NCI-H146 treated with DMSO at 0.1 percent for 48 hours (cell line): ENCODE measurements at regions not wholly inside any gene's neighbourhood (a gene's known extent, or its start where the extent isn't known, plus 50 kb on each side); places are given as distances from the start of the nearest gene placed in this dataset.
A peak's percentile ranks its signal among the peaks of the same experiment; 100 is the strongest.

Experiments
- DNase-seq: peaks from one replicate; lab custom pipeline; 2025; ENCODE audit not compliant: unreplicated experiment; lab: John Stamatoyannopoulos, UW

DNA sequence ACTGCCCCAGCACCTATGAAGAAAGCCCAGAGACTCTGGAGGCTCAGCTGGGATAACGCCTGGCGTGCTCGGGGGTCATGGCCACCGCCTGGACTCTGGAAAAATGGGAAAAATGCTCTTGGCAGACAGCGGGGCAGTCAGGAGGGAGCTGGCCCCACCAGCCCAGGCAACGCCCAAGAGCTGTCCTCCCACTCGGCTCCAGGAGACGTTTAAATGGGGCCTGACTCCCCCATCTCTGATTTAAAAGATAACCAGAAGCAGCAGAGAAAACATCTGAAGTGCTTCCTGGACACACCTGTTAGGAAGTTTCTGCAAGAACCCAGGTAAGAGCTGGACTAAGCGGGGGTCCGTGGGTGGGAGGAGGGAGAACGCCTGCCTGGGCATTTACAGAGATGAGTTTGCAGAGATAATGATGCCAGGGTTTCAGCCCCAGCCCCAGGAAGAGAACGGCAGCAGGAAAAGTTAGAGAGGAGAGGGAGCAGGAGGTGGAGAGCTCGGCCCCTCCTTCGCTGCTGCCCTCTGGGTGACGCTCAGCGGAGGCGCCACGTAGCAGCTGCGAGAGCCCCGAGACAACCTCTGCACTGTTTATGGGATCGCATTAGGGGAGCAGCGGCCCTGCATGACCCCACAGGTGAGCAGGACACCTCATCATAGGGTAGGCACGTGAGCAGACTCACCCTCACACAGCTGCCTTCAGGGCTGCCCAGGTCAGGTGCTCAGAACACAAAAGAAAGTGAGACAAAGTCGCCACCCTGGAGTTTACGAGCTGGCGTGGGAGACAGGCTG is 83.5 kb upstream of the INSIG1 start:
- no peak for DNase-seq

DNA sequence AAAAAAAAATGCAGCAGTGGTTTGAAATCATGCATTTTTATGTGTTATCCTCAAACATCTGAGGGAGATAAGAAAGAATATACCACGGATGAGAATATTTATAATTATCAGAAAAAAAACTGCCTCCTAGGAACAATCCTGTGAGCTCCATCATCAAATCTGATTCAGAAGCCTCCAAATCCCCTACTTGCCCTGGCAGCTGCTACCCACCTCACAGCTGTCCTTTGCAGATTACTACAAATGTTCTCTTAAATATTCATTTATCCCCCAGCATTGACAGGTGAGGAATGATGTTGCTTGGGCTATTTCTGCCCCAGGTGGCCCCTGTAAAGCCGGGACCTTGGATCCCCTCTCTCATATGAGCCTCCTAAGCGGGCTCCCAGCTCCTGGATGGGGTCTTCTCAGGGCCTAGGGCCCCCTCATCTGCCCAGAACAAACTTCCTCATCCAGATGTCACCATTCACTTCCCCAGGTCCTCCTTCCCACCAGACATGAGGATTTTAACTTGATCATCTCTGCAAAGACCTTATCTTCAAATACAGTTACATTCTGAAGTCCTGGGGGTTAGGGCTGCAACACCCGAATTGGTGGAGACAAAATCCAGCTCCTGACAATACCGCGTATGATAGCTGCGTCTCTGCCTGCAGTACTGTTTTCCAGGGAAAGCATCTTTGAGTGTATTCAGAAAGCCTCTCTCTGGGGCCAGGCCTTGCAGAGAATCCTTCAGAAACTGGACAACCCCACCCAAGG is 81.9 kb upstream of the INSIG1 start:
- DNase-seq: no peak

DNA sequence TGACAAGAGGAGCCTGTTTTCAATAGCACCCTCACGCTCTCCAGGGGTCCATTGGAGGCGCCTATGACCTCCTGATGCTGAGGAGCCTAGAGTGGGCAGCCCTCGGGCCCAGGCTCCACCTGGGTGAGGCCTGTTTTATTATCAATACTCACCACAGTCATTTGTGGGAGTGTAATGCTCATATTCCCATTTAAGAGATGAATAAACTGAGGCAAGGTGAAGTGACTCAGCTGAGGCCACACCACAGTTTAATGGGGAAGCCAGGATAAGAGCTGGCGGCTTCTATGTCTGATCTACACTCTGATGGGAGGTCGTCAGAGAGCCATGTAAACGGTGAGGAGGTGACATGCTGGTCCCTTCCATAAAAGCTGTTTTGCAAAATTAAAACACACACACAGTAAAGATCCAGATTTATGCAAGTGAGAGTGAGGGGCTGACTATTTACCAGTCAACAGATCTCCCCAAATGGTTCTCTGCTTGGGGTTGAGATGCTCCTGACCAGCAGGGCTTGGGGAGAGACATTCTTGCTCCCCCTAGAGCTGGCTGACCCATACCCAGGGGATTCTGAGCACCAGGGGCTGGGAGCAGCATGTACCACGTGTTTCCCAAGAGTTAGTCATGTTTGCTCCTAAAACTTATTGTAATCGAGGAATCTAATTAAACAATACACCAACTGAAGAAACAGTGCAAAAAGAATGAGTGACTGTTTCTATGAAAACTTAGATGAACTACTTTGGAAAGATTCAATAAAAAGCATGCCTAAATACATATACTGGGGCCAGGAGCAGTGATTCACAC is 81.0 kb upstream of the INSIG1 start:
- no peak for DNase-seq

DNA sequence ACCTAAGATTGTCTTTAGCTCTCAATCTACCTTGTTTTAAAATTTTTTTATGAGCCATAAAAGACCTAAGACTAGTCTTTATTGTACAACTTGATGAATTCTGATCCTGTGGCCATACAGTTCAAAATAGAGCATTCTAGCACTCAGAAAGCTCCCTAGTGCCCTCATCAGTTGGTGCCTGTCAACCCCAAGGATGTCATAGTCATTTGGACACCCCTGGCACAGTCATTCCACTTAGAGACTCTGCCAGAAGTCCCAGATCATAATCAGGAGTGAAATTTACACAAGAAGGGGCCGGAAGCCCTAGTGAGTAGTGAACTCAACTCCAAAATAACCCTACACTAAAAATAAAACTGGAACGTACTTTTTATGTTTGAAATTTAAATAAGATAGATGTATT is 80.0 kb upstream of the INSIG1 start:
- DNase-seq: no peak

DNA sequence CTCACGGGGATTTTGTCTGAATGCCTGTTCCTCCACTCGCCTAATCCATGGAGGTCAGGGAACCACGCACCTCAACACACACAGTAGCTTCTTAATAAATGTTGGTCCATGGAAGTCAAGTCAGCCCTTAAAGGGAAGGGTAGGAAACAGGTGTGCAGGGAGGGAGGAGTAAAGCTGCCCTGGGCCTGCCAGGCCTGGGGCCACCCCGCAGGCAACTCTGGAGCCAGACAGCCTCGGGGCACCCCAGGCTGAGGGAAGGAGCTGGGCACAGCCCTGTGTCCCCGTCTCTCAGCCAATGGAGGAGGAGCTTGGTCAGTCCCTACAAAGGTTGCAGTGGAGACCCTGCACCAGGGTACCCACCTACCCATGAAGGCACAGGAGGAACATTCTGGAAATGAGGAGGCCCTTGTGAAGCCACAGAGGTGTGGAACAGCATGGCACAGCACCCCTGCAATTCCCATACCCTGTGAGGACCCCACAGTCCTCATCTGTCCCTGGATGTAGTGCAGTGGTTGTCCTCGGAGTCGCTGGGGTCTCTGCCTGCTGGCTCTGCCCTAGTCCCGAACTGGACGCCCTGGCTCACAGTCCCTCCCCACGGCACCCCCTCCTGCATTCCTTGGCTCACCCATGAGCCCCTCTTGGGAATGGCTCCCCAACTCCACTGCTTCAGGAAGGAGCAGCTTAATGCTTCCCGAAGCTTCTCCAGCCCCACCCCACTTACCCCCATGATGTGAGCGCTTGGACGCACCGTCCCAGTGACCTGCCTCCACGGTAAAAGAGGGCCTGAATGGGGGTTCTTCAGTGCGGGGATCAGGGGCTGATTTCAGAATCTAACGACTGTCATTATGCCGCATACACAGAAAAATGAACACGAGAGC is 79.2 kb upstream of the INSIG1 start:
- DNase-seq: no peak

DNA sequence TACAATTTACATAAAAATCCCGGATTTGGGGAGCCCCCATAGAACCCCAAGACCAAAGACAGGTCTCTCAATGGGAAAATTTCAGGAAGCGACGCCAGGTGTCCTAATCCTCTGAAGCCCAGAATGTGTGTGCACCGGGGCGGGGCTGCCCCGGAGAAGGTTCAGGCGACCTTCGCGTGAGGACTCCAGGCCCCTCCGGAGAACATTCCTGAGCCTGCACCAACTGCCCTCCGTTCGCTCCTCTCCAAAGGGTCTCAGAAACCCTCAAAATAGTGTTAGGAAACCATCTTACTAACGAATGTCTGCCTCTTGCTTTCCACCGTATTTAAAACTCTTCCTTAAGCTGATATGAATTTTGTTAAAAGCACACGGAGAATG is 78.5 kb upstream of the INSIG1 start:
- no peak for DNase-seq

DNA sequence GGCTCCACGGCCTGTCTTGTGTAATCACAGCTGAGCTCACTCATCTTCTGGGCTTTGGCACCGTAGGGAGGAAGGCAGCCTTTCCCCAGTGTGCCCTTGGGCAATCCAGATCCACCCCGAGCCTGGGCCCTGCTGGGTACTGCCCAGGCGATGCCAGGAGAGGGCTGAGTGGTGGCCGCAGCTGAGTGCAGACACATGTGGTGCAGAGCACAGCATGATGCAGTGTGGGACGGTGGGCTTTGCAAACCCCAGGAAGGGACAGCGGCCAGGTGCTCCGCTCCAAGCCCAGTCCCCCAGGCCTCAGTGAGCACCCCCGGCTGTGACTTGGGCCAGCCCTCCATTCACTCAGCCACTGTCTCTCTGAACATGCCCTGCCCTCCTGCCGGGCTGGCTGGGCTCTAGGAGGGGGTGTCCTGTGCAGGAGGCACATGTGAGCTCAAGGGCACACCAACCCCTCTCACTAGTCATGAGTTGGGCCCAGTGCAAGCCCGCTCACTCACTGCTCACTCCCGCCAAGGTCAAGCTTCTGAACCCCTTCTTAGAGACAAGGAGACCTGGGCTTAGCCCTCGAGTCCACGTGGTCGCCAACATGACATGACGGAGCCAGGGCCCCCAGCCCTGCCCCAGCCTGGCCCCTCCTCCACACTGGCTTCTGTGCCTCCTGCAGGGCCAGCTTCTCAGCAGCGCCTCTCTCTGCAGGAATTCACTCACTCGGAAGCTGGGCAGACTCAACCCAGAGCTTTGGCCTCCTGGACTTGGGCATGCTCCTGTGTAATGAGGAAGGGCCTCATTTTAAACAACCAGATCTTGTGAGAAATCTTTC is 77.5 kb upstream of the INSIG1 start:
- DNase-seq: no peak

DNA sequence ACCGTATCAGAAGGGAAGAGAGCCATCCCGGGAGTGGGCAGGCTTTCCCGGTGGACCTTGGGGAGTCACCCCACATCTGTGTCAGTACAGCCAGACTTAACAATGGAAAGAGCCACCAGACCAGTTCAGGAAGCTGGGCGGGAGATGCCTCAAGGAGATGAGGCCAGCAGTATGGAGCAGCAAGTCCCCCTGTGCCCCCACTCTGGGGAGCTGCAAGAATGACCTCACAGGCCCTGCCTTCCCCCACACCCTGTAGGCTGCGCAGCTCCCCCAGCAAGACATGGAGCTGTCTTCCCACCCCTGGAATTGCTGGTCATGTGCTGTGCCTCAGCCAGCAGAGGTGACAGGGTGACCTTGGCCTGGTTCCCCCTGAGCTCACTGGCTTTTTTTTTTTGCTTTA is 76.8 kb upstream of the INSIG1 start:
- no peak for DNase-seq

DNA sequence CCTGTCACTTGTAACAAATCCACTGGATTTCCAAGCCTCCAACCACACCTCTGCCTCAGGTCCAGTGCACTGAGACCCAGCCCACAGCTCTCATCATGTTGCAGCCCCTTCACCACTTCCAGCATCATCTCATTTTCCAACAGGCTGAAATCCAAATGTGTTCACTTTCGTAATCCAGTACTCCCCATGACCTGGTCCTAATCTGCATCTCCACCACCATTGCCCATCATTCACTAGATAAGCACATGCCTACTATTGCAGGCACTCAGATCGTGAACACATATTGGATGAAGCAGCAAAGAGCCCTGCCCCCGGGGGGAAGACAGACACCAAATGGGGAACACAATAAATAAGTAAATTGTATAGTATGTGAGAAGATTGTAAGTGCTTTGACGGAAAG is 76.1 kb upstream of the INSIG1 start:
- no peak for DNase-seq

DNA sequence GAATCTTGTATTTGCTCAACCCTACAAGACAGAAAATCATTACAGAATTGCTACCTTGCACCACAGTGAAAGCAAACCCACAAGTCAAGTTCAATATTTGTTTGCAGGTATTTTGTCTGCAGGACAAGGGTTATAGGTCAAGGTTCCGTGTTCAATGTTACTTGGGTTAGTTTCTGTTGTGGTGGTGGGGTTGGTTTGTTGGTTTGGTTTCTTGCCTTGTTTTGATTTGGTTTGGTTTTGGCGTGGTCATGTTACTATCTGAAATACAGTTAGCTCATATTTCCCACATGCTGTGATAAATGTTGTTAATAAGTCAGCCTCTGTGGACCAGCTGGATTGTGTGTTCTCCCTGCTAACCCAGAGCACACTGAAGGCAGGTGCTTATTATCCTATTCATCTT is 75.6 kb upstream of the INSIG1 start:
- peak; percentile 6 for DNase-seq

DNA sequence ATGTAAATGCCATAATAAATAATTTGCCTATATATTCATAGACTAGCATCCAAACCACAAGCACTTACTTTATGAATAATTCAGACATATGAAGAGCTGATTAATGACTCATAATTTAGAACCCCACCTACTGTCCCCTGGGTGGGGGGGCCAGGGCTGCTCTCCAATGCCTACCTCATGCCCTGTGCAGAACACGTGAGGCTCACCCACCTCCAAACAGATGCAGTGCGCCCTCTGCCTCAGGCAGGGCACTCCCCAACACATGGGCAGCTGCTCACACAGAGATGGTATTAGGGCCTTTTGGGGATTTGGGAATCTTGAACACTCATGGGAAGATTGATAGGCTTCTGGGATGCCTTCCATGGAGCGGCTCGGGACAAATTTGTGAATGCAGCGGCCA is 75.1 kb upstream of the INSIG1 start:
- no peak for DNase-seq

DNA sequence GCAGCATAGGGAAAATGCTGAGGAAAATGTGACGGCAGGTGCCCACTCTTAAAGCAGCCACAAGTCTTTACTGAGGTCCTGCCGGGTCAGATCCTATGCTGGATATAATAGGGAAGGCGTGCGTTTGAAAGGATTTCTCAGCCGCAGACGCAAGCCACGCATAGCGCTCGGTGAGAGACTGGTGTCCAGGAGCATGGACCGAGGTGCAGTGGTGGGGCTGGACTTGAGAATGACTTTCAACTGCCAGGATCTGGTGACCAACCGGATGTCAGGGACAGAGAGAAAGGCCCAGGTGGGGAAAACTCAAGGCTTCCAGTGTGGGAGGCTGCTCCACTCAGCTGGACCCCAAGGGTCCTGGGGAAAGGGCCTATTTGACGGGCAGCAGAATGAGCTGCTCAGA is 74.7 kb upstream of the INSIG1 start:
- no peak for DNase-seq

DNA sequence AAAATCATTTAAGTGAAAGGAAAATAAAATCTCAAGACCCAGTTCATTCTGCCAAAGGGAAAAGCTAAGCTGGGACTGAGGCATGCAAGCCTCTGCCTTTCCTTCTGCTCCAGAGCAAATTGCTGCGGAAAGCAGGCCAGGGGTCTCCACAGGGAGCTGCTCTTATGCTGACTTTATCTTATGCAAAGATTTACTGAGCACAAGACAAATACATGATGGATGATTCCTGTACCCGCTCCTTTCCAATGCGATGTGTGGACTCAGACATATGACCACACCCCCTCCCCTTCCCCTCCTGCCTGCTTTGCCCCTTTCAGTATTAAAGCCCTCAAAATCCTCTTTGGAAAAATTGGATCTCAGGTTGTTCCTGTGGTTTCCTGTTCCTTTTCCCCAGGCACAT is 74.2 kb upstream of the INSIG1 start:
- no peak for DNase-seq

DNA sequence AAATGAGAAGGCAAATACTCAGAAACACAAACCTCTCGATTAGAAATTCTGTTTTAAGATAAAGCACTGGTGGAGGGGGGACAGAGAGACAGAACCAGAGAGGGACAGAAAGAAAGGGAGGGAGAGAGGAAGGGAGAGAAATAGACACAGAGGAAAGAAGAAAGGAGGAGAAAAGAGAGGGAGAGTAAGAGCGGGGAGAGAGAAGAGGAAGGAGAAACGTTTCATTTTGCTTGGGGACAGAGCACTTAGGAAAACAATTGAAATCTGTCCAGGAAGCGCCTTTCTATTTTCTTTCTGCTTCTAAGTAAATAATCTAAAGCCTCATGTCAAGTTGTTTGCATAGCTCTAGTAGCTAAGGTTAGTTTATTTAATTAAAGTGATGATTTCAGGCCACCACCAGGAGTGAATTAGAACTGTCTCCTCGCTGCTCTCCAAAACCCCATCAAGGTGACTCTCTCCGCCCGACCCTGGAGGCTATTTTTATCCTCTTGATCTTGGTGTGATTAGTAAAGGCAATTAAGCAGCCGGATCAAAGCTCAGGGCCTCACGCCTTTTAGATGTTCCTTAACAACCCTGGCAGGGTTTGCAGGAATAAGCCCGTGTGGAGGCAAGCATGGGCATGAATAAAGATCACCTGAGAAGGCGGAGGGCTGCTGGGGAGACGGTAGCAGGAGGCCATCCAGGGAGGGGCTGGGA is 73.4 kb upstream of the INSIG1 start:
- no peak for DNase-seq

DNA sequence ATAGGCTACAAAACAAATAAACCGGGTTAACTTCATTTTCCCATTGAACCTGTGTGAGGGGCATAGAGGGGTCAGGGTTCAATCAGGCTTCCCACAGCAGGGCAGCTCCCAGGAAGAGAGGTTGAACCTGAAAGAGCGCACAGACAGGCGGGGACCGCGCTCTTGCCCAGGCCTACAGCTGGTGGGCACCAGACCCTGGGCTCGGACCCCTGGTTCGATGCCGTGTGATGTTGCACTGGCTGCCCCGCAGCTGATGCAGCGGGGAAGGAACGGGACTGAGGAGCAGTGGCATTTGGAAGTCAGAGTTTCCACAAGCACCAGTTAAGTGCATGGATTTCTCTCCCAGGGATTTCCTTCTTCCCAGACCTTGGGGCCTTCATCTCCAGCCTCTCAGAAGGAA is 72.6 kb upstream of the INSIG1 start:
- no peak for DNase-seq

DNA sequence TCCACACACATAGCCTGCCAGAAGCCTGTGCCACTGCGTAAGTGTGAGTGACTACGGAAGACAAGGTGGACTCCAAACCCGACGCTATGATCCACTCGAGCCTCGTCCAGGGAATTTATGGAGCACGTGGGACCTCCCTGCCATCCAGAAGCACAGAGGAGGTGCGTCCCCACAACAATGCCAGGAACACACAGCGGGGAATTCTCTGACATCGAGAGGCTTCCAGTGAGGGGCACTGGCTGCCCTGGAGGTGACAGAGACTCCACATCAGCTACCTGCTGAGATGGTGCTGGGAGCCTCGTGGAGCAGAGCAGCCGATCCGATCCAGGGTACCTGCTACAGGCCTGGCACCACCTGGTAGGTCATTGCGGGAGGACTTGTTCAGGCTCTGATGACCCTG is 72.2 kb upstream of the INSIG1 start:
- DNase-seq: no peak

DNA sequence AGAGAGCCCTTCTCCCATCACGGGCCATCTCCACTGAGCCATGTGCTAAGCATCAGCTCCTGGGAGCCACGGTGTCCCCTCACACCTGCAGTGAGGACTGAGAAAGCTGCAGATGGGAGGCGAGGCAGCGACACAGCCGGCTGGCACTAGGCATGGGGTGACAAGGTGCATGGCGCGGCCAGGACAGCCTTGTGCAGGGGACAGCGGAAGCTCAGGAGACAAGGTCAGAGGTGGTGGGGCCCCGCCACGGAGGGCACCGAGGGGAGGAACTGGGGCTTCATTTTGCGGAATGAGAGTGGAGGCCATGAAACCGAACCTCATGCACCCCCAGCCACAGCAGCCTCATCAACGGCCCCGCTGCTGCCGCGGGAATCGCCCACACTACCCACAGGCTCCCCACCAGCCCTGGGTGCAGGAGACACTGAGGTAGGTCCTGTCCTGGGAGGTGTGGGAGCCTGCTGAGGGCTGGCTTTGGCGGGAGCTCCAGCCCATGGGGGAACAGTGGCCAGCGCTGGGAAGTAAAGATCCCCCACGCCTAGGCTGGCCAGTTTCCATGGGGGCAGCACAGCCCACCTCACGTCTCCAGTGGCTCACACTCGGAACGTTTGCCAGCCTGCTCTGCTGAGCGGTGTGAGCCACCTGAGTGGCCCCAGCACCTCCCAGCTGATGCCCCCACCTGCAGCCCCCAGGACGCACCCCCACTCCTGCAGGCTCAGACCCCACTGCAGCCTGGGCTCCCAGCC is 71.2 kb upstream of the INSIG1 start:
- no peak for DNase-seq

DNA sequence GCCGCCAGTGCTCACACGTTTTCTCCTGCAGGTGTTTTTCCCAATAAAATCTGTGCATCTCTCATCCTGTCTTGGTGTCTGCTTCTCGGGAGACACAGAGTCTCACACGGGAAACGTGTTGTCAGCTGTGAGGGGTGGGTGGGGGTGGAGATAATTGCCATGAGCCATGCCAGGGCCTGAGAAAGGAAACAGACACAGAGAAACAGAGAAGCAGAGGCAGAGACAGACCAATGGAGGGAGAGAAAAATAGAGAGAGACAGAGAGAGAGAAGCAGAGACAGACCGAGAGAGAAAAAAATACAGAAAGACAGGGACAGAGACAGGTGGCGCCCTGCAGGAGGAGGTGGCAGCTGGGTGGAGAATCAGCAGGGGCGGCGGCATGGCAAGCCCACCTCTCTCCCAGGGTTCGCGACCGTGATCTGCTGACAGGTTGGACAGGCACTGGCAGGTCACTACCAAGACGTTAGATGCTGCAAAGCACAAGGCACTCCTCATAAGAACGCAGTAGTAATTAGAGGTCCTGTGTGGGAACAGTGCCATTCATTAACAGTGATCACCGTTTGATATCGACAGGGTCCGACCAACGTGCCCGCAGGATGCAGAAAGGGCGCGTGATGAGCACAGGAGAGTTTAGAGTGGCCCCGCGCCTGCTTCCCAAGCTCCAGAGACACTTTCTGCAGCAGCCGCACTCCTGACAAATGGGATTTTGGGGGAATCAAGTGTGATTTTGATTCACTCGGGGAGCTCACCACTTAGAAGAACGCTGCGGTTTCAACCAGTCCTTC is 70.5 kb upstream of the INSIG1 start:
- no peak for DNase-seq
